ENCODE measurements at regions not wholly inside any gene's neighbourhood (a gene's known extent, or its start where the extent isn't known, plus 50 kb on each side); places are given as distances from the start of the nearest gene placed in this dataset.

DNA sequence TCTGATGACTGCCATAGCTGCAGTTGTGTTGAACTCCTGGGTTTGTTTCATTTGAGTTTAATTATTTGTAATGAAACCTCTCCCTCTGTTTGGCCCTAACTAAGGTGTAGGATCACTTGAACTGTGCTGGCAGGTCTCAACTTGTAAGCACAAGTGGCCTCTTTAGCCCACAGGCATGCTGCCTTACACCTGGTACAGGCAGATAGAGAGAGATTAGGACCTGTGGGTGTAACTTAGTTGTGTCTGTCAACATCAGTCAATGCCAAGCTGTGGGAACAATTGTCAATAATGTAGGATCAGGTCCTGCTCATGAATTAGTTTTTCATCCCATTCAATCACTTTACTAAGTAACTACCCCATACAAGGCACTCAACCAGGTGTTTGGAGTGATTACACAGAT lies 263.0 kb upstream of the G2E3 start:
- TF ChIP-seq, protein P1, sequence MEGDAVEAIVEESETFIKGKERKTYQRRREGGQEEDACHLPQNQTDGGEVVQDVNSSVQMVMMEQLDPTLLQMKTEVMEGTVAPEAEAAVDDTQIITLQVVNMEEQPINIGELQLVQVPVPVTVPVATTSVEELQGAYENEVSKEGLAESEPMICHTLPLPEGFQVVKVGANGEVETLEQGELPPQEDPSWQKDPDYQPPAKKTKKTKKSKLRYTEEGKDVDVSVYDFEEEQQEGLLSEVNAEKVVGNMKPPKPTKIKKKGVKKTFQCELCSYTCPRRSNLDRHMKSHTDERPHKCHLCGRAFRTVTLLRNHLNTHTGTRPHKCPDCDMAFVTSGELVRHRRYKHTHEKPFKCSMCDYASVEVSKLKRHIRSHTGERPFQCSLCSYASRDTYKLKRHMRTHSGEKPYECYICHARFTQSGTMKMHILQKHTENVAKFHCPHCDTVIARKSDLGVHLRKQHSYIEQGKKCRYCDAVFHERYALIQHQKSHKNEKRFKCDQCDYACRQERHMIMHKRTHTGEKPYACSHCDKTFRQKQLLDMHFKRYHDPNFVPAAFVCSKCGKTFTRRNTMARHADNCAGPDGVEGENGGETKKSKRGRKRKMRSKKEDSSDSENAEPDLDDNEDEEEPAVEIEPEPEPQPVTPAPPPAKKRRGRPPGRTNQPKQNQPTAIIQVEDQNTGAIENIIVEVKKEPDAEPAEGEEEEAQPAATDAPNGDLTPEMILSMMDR (IDR thresholded peaks at IDR 0.05; ENCODE audit: low read depth, low read length): no peak
- no peak for TF ChIP-seq EZH2phosphoT487 (IDR thresholded peaks at IDR 0.05; ENCODE audit: low read depth)

All from OCI-LY3 (cell line).